ENCODE measurements at regions not wholly inside any gene's neighbourhood (a gene's known extent, or its start where the extent isn't known, plus 50 kb on each side); places are given as distances from the start of the nearest gene placed in this dataset.
"Not testable (repeated sequence)": the region's sequence is repeated elsewhere in the genome, so short reads cannot be mapped to it uniquely, and the experiment has no call there.

DNA sequence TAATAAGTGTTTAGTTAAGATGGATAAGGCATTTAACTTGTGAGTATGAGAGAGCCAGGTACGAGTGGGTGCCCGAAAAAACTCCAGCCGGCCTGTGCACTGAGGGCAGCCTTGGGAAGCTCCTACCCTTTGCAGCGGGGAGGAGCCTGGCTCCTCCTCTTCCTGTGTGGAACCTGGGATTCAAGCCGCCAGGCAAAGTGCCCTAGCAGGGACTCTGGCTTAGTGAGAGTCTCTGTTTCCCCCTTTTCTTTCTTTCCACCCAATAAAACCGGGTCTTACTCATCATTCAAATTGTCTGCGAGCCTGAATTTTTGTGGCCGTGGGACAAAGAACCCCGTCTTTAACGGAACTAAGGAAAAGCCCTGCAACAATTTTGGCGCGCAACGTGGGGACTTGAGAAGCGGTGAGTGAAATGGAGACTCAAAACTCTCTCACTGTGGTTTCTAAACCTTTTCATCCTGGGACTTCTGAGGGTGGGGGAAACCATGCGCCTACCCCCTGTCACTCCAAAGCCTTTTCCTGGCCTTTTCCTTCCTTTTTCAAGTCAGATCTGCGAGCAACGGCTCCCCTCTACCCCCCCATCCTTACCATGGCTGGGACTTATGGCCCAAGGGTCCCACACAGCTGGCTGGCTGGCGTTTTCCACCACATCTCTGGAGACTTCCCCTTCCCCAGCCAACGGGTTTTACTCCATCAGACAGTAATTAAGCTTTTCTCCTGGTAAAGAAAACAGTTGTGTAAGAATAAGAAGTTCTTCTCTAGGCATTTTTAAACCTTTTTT, 535.7 kb upstream of the ACO1 start:
- H3K36me3 Mint-ChIP-seq, result no peaks in the 10 kb centered on the region
- H3K27me3 Mint-ChIP-seq, result no peaks in the 10 kb centered on the region

GRCh38 chr9:31854187-31854586, 530.3 kb upstream of the ACO1 start:
- no peaks in the 10 kb centered on the region for H3K4me1 Mint-ChIP-seq
- H3K4me3 Mint-ChIP-seq, result no peak overlapping the region
- no peaks in the 10 kb centered on the region for H3K36me3 Mint-ChIP-seq
- no peaks in the 10 kb centered on the region for H3K27me3 Mint-ChIP-seq
- H3K9me3 Mint-ChIP-seq, result peaks cover 3 to 6% (median 4%) of the 10 kb centered on the region in 3 donors
- no peak overlapping the region for H3K27ac Mint-ChIP-seq

More for the DNA sequence above, 535.7 kb upstream of the ACO1 start:
- no peaks in the 10 kb centered on the region for H3K4me1 Mint-ChIP-seq
- H3K27ac Mint-ChIP-seq, result no peak overlapping the region
- no peak overlapping the region for H3K4me3 Mint-ChIP-seq
- H3K9me3 Mint-ChIP-seq, result peaks cover 0 to 3% (median 1%) of the 10 kb centered on the region in 3 donors

DNA sequence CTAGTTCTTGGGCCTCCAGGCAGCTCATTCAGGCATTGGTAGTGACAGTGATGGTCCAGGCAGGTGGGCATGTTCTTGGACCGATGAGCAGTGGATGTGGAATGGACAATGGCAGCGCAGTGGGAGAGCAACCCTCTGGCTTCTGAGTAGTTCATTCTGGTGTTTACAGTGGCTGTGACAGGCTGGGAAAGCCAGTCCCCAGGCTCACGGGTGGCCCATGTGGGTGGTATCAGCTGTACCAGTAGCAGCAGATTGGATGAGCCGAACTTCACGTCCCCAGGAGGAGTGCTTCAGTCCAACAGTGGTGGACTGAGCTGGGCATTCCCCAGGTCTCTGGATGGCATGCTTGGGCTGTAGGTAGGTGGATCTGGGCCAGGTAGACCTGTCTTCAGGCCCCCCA, 515.6 kb upstream of the ACO1 start:
- Mint-ChIP-seq H3K4me3 (no peak overlapping the region), H3K9me3 (peaks cover 0 to 5% (median 0%) of the 10 kb centered on the region in 3 donors), H3K4me1 (no peaks in the 10 kb centered on the region), H3K27ac (no peak overlapping the region), H3K27me3 (no peaks in the 10 kb centered on the region), H3K36me3 (no peaks in the 10 kb centered on the region)

DNA sequence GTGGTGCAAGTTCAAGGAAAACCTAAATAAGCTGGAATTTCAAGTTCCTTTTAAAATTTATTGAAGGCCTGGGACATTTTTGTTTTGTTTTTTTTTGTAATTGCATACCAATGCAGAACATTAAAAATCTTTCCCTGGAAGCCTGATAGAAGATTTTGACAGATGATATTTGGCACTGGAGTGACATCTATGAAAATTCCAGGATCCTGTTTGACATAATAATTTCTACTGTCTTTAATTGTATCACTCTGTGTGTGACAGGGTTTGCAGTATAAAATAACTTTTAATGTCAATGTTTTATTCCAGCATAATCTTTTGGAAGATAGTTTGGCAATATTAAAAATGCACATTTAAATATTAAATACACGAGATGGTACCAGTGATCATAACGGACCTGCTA, 514.2 kb upstream of the ACO1 start:
- H3K9me3 Mint-ChIP-seq, result peaks cover 0 to 6% (median 0%) of the 10 kb centered on the region in 3 donors
- no peak overlapping the region for H3K27ac Mint-ChIP-seq
- H3K27me3 Mint-ChIP-seq, result no peaks in the 10 kb centered on the region
- H3K36me3 Mint-ChIP-seq, result no peaks in the 10 kb centered on the region
- H3K4me3 Mint-ChIP-seq, result no peak overlapping the region
- H3K4me1 Mint-ChIP-seq, result no peaks in the 10 kb centered on the region

DNA sequence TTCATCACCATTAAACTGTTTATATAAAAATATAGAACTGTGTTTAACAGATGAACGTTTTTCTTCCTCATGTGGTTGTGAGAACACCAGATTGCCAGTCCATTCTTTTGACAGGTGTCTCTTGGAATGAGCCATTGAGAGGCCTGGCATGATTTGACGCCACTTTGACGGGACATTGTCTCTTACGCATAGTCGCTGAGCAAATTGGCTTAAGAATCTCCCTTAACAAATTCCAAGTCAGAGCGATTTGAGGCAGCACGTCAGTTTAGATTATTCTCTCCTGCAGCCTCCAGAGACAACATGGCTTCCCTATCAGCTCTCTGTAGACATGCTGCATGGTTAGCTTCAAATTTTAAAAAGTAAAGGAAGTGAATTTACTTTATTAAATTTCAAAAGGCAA, 510.7 kb upstream of the ACO1 start:
- Mint-ChIP-seq H3K27ac (no peak overlapping the region), H3K27me3 (no peaks in the 10 kb centered on the region), H3K9me3 (peaks cover 0 to 8% (median 5%) of the 10 kb centered on the region in 3 donors), H3K4me3 (no peak overlapping the region), H3K36me3 (no peaks in the 10 kb centered on the region), H3K4me1 (no peaks in the 10 kb centered on the region)

GRCh38 chr9:31894008-31894407, 490.4 kb upstream of the ACO1 start:
- Mint-ChIP-seq H3K9me3 (peaks cover 0 to 4% (median 0%) of the 10 kb centered on the region in 3 donors), H3K4me3 (no peak overlapping the region), H3K27ac (no peak overlapping the region), H3K4me1 (no peaks in the 10 kb centered on the region), H3K27me3 (peaks cover 2% of the 10 kb centered on the region), H3K36me3 (no peaks in the 10 kb centered on the region)

DNA sequence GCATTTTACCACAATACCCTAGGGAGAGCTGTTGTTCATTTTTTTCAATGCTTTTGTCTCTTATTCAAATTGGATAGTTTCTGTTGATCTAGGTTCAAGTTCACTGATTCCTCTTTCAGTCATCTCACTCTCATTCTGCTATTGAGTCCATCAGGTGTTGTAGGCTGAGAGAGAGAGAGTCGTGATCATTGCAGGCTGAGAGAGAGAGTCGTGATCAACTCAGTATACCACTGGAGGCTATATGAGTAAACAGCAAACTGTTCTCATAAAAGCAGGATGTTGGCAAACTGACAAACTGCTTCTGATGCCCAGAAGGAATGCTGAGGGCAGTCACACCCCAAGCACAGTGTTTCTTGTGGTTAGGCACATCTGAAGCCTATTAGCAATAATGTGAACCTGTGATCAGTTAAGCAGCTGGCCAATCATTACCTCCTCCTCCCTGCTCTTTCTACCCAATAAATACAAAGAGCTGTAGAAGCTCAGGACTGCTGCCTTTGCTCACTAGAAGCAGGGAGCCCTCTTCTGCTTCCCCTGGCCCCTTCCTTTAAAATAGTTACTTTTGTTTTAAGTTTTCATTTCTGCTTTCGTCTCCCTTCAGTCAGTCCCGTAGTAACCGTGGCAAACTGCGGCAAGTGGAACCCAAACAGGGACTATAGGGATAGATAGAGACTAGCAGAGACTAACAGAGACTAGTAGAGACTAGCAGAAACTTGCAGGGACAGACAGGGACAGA, 476.1 kb upstream of the ACO1 start:
- Mint-ChIP-seq H3K27ac (peak overlapping the region in 1 of 3 donors; percentile 86), H3K4me3 (peak overlapping the region; percentile 64 to 92 (median 80)), H3K27me3 (no peaks in the 10 kb centered on the region), H3K4me1 (peaks cover 6% of the 10 kb centered on the region in 3 donors), H3K36me3 (no peaks in the 10 kb centered on the region), H3K9me3 (no peaks in the 10 kb centered on the region)

DNA sequence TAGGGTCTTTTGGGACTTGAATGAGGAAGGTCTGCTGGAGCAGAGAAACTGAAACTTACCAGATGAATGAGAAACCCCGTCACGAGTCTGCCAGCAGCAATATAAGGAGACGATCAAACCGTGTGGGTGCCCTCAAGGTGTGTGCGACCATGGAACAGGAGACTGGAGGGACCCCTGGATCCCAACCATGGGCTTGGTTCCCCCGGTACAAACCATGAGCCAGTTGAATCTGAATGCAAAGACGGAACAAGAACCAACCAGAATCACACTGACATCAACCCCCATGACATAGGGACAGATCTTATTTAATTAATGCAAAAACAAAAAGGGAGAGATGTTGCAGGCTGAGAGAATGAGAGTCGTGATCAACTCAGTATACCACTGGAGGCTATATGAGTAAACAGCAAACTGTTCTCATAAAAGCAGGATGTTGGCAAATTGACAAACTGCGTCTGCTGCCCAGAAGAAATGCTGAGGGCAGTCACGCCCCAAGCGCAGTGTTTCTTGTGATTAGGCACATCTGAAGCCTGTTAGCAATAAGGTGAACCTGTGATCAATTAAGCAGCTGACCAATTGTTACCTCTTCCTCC, 475.5 kb upstream of the ACO1 start:
- H3K27ac Mint-ChIP-seq, result peak overlapping the region in 1 of 3 donors; percentile 86

DNA sequence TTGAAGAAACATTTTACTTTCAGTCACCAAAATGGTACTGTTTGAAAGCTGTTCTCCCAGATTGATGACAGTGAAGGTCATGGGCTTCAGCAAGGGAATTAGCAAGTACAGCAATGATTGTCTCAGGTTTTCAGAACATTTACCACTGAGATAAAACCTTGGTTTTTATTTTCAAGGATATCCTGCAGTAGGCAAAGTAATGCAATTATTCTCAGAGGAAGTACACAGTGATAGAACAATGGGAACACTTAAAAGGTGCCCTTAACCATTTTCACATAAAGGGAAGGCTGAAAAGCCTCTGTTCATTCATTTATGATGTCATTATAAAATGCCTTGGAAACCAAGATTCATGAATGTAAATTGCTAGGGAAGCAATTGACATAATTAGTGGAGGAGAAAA, 471.8 kb upstream of the ACO1 start:
- no peak overlapping the region for H3K4me3 Mint-ChIP-seq
- peaks cover 6% of the 10 kb centered on the region in 3 donors for H3K4me1 Mint-ChIP-seq
- no peaks in the 10 kb centered on the region for H3K9me3 Mint-ChIP-seq
- H3K27ac Mint-ChIP-seq, result no peak overlapping the region
- H3K27me3 Mint-ChIP-seq, result no peaks in the 10 kb centered on the region
- H3K36me3 Mint-ChIP-seq, result no peaks in the 10 kb centered on the region

More for the DNA sequence above, 475.5 kb upstream of the ACO1 start:
- H3K36me3 Mint-ChIP-seq, result no peaks in the 10 kb centered on the region
- H3K27me3 Mint-ChIP-seq, result no peaks in the 10 kb centered on the region
- peaks cover 6% of the 10 kb centered on the region in 3 donors for H3K4me1 Mint-ChIP-seq
- H3K4me3 Mint-ChIP-seq, result peak overlapping the region; percentile 64 to 92 (median 80)
- H3K9me3 Mint-ChIP-seq, result no peaks in the 10 kb centered on the region

DNA sequence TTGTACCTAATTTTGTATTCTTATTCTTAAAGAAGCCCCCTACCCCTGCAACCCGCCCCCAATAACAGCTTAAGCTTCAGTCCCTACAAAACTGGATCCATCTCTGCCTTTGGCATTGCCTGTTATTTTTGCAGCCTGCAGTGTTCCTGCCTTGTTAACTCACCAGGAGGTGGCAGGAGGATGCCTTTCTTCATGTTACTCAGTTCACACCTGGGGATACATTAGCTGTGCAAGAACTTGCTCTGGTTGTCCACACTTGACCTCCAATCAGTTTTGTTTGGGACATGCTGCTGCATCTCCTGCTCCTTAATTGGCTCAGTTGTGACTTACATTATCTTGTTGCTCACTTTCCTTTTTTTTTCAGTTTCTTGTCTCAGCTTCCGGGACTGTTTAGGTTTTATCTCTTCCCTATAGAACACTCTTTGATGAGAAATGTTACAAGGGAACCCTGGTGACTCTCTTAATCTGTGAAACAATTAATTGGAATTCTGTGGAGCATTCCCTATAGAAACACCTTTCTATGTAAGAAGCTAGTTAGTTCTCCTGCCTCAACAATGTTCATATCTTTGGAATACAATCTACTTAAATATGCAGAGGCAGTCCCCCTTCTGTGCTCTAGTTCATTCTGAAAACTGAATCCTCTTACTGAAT, 467.7 kb upstream of the ACO1 start:
- H3K4me3 Mint-ChIP-seq, result no peak overlapping the region
- H3K9me3 Mint-ChIP-seq, result peaks cover 0 to 4% (median 2%) of the 10 kb centered on the region in 3 donors
- H3K27ac Mint-ChIP-seq, result no peak overlapping the region
- no peaks in the 10 kb centered on the region for H3K27me3 Mint-ChIP-seq
- no peaks in the 10 kb centered on the region for H3K4me1 Mint-ChIP-seq
- no peaks in the 10 kb centered on the region for H3K36me3 Mint-ChIP-seq

DNA sequence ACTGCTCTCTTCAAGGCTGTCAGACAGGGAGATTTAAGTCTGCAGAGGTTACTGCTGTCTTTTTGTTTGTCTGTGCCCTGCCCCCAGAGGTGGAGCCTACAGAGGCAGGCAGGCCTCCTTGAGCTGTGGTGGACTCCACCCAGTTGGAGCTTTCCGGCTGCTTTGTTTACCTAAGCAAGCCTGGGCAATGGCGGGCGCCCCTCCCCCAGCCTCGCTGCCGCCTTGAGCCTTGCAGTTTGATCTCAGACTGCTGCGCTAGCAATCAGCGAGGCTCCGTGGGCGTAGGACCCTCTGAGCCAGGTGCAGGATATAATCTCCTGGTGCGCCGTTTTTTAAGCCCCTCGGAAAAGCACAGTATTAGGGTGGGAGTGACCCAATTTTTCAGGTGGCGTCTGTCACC, 446.7 kb upstream of the ACO1 start:
- not testable (repeated sequence) for H3K27ac Mint-ChIP-seq, H3K4me3 Mint-ChIP-seq, H3K27me3 Mint-ChIP-seq, H3K36me3 Mint-ChIP-seq, H3K4me1 Mint-ChIP-seq, H3K9me3 Mint-ChIP-seq

DNA sequence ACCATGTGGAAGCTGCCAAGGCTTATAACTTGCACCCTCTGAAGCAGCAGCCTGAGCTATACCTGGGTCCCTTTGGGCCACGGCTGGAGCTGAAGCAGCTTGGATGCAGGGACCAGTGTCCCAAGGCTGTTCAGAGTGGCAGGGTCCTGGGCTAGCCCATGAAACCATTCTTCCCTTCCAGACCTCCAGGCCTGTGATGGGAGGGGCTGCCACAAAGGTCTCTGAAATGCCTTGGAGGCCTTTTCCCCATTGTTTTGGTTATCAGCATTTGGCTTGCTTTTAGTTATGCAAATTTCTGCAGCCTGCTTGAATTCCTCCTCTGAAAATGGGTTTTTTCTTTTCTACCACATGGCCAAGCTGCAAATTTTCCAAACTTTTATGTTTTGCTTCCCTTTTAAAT, 433.7 kb upstream of the ACO1 start:
- H3K27ac Mint-ChIP-seq, result no peak overlapping the region
- no peaks in the 10 kb centered on the region for H3K36me3 Mint-ChIP-seq
- H3K4me3 Mint-ChIP-seq, result no peak overlapping the region
- no peaks in the 10 kb centered on the region for H3K27me3 Mint-ChIP-seq
- peaks cover 0 to 5% (median 4%) of the 10 kb centered on the region in 3 donors for H3K9me3 Mint-ChIP-seq
- H3K4me1 Mint-ChIP-seq, result no peaks in the 10 kb centered on the region

DNA sequence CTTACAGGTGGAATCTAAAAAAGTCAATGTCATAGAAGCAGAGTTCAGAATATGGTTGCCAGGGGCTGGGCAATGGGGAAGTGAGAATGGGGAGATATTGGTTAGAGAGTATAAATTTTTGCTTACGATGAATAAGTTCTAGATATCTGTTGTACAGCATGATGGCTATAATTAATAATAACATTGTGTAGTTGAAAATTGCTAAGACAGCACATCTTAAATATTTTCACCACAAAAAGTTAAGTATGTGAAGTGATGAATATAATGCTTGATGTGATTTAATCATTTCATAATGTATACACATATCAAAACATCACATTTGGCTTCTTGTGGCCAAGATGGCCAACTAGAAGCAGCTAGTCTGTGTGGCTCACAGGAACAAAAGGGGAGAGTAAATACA, 425.9 kb upstream of the ACO1 start:
- Mint-ChIP-seq H3K9me3 (peaks cover 8 to 43% (median 10%) of the 10 kb centered on the region in 3 donors), H3K36me3 (no peaks in the 10 kb centered on the region), H3K4me3 (no peak overlapping the region), H3K27me3 (no peaks in the 10 kb centered on the region), H3K4me1 (peaks cover 0 to 2% (median 0%) of the 10 kb centered on the region in 3 donors), H3K27ac (no peak overlapping the region)

GRCh38 chr9:31969552-31969951, 414.9 kb upstream of the ACO1 start:
- peaks cover 0 to 17% (median 5%) of the 10 kb centered on the region in 3 donors for H3K9me3 Mint-ChIP-seq
- no peaks in the 10 kb centered on the region for H3K36me3 Mint-ChIP-seq
- H3K27ac Mint-ChIP-seq, result no peak overlapping the region

DNA sequence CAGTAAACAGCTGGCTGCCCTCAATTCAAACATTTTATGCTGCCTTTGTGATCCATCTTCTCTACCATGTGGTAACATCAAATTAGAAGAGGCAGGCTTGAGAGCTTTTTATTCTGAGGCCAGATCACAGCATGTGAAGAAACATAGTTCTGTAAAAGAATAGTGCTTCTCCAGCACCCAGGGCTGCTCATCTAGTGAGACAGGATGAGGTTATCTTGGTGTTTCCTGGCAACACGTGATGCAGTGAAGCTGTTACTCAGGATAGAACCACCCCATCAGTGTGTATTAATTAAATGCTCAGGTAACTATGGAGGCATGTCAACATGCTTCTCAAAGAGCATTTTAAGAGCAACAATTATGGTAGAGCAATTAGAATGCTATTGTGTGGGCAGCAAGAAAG, 400.5 kb upstream of the ACO1 start:
- no peaks in the 10 kb centered on the region for H3K36me3 Mint-ChIP-seq
- H3K9me3 Mint-ChIP-seq, result peaks cover 3 to 18% (median 8%) of the 10 kb centered on the region in 3 donors
- no peaks in the 10 kb centered on the region for H3K27me3 Mint-ChIP-seq
- H3K4me3 Mint-ChIP-seq, result no peak overlapping the region
- no peaks in the 10 kb centered on the region for H3K4me1 Mint-ChIP-seq
- H3K27ac Mint-ChIP-seq, result no peak overlapping the region

More at GRCh38 chr9:31969552-31969951, 414.9 kb upstream of the ACO1 start:
- H3K4me3 Mint-ChIP-seq, result no peak overlapping the region
- H3K27me3 Mint-ChIP-seq, result no peaks in the 10 kb centered on the region
- H3K4me1 Mint-ChIP-seq, result no peaks in the 10 kb centered on the region

All from IgD-negative memory B cell (primary cell).